GM10847 (cell line): ENCODE measurements at regions not wholly inside any gene's neighbourhood (a gene's known extent, or its start where the extent isn't known, plus 50 kb on each side); places are given as distances from the start of the nearest gene placed in this dataset.

Experiments
- POLR2A ChIP-seq: IDR thresholded peaks from 2 replicates; pipeline ENCODE4 v1.6.1; 2011; ENCODE audit not compliant: insufficient read length; ENCODE audit errors: extremely low read depth

DNA sequence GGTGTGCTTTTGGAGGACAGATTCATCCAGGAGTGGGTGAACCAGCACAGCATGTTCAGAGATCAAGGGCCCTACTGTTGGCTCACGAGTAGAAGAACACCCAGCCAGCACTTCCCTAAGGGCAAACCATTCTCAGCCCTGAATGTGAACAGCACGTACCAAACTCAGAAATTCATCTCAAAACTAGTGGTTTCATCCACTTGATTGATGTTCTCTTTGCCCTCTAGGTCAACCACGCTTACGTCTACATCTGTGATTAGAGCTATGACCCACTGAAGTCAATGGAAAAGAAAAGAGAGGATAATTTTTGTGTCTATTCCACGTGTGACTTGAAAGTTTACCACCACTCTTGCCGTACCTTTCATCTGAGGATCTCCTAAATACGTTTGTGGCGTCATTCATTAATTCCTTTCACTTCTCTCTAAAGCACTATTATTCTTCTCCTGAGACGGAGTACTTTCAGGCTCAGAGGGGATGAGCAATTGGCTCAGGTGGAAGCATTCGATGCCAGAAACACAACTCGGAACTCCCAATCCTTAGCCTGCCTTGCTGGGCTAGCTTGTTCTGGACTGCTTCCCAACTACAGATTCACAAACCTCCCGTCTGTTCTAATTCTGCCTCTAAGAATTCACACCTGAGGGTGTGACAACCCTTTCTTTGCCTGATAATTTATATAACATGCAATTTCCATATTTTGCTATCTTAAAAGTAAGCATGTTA is 57.3 kb upstream of the HIVEP3 start:
- TF ChIP-seq POLR2A = no peak

DNA sequence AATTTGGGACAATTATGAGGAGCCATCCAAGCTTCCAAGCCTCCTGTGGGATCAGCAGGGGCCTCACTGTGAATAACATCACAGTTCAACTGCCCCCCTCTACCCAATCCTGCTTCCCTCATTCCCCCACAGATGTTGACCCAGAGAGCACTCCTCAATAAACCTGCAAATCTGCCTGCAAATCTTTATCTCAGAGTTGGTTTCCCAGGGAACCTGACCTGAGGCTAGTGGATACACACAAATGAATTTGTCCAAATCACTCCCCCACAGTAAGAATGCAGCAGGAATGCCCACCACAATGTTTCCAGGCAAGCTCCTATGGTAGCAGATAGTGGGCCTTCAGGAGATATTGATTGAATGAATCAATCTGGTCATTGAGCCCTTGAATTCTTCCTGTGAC is 56.4 kb upstream of the HIVEP3 start:
- TF ChIP-seq POLR2A = no peak
